ENCODE measurements at regions not wholly inside any gene's neighbourhood (a gene's known extent, or its start where the extent isn't known, plus 50 kb on each side); places are given as distances from the start of the nearest gene placed in this dataset.
A peak's percentile ranks its signal among the peaks of the same experiment; 100 is the strongest.
"Not testable (repeated sequence)": the region's sequence is repeated elsewhere in the genome, so short reads cannot be mapped to it uniquely, and the experiment has no call there.

DNA sequence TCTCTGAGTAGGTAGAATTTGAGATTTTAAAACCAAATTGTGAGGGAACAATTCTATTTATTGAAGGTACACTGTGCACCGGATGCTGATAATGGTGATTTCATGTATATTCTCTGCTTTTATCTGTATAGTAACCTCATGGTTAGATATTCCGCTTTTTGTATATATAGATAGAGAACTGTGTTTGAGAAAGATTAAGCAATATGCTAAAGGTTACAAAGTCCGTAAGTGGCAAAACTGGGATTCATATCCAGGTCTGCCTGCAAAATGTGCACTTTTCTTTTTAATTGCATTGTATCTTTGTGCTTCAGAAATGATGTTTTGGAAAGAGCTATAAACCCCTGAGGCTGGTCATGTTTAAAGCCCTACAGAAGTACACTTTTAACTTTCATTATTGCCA lies 635.4 kb upstream of the NECTIN3 start:
- WGBS, 2 donors = 93% methylated on average over 3 of the region's 3 CpGs
- no peaks in the 10 kb centered on the region for H3K27me3 ChIP-seq
- H3K9me3 ChIP-seq = no peaks in the 10 kb centered on the region
- no peak for DNase-seq
- no peak overlapping the region for H3K27ac ChIP-seq
- TF ChIP-seq EP300 (IDR thresholded peaks at IDR 0.05) = no peak
- no peak for TF ChIP-seq POLR2AphosphoS5 (IDR thresholded peaks at IDR 0.05)
- TF ChIP-seq, protein P1, sequence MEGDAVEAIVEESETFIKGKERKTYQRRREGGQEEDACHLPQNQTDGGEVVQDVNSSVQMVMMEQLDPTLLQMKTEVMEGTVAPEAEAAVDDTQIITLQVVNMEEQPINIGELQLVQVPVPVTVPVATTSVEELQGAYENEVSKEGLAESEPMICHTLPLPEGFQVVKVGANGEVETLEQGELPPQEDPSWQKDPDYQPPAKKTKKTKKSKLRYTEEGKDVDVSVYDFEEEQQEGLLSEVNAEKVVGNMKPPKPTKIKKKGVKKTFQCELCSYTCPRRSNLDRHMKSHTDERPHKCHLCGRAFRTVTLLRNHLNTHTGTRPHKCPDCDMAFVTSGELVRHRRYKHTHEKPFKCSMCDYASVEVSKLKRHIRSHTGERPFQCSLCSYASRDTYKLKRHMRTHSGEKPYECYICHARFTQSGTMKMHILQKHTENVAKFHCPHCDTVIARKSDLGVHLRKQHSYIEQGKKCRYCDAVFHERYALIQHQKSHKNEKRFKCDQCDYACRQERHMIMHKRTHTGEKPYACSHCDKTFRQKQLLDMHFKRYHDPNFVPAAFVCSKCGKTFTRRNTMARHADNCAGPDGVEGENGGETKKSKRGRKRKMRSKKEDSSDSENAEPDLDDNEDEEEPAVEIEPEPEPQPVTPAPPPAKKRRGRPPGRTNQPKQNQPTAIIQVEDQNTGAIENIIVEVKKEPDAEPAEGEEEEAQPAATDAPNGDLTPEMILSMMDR (IDR thresholded peaks at IDR 0.05) = no peak
- no peaks in the 10 kb centered on the region for H3K36me3 ChIP-seq
- no peaks in the 10 kb centered on the region for H3K4me1 ChIP-seq
- ATAC-seq (ENCODE audit: low FRiP score in 2 of 2) = no peak
- H3K4me3 ChIP-seq = no peak overlapping the region

DNA sequence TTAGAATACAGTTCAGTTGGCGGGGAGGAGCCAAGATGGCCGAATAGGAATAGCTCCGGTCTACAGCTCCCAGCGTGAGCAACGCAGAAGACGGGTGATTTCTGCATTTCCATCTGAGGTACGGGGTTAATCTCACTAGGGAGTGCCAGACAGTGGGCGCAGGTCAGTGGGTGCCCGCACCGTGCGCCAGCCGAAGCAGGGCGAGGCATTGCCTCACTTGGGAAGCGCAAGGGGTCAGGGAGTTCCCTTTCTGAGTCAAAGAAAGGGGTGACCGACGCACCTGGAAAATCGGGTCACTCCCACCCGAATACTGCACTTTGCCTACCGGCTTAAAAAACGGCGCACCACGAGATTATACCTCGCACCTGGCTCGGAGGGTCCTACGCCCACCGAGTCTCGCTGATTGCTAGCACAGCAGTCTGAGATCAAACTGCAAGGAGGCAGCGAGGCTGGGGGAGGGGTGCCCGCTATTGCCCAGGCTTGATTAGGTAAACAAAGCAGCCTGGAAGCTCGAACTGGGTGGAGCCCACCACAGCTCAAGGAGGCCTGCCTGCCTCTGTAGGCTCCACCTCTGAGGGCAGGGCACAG lies 631.5 kb upstream of the NECTIN3 start:
- not testable (repeated sequence) for ATAC-seq (ENCODE audit: low FRiP score in 2 of 2)

DNA sequence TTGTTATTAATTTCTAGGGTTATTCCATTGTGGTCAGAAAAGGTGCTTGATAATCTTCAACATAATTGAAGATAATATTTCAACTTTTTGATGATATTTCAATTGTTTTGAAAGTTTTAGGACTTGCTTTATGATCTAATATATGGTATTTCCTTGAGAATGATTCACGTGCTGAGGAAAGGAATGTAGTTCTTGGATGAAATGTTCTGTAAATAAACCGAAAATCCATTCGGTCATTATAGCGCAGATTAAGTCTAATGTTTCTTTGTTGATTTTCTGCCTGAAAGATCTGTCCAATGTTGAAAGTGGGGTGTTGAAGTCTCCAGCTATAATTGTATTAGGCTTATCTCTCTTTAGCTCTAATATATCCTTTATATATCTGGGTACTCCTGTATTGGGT lies 617.5 kb upstream of the NECTIN3 start:
- 78 to 88% methylated on average over 4 of the region's 4 CpGs for WGBS, 2 donors
- Histone ChIP-seq H3K36me3 (no peaks in the 10 kb centered on the region), H3K9me3 (no peaks in the 10 kb centered on the region), H3K27ac (no peak overlapping the region), H3K27me3 (no peaks in the 10 kb centered on the region), H3K4me3 (no peak overlapping the region), H3K4me1 (no peaks in the 10 kb centered on the region)
- ATAC-seq (ENCODE audit: low FRiP score in 2 of 2) = no peak
- TF ChIP-seq POLR2AphosphoS5 (IDR thresholded peaks at IDR 0.05) (no peak), EP300 (IDR thresholded peaks at IDR 0.05) (no peak), POLR2A (IDR thresholded peaks at IDR 0.05) (no peak)
- TF ChIP-seq, protein P1 (IDR thresholded peaks at IDR 0.05) = no peak
- DNase-seq = no peak

More for the DNA sequence above, 631.5 kb upstream of the NECTIN3 start:
- not testable (repeated sequence) for H3K27me3 ChIP-seq, H3K4me3 ChIP-seq, H3K9me3 ChIP-seq, H3K4me1 ChIP-seq, H3K27ac ChIP-seq, H3K36me3 ChIP-seq
- peak in 1 of 2 donors; percentile 57 for DNase-seq
- 87 to 92% methylated on average over 26 to 29 of the region's 30 CpGs for WGBS, 2 donors

DNA sequence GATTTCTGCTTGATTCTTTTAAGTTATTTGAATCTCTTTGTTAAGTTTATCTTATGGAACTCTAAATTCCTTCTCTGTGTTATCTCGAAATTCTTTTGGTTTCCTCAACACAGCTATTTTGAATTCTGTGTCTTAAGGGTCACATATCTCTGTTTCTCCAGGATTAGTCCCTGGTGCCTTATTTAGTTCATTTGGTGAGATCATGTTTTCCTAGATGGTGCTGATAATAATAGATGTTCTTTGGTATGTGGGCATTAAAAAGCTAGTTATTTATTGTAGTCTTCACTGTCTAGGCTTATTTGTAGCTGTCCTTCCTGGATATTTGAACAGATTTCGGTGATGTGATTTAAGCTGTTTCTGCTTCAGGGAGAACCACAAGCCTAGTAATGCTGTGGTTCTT lies 615.6 kb upstream of the NECTIN3 start:
- WGBS, 2 donors = 81 to 82% methylated on average over 2 of the region's 2 CpGs

DNA sequence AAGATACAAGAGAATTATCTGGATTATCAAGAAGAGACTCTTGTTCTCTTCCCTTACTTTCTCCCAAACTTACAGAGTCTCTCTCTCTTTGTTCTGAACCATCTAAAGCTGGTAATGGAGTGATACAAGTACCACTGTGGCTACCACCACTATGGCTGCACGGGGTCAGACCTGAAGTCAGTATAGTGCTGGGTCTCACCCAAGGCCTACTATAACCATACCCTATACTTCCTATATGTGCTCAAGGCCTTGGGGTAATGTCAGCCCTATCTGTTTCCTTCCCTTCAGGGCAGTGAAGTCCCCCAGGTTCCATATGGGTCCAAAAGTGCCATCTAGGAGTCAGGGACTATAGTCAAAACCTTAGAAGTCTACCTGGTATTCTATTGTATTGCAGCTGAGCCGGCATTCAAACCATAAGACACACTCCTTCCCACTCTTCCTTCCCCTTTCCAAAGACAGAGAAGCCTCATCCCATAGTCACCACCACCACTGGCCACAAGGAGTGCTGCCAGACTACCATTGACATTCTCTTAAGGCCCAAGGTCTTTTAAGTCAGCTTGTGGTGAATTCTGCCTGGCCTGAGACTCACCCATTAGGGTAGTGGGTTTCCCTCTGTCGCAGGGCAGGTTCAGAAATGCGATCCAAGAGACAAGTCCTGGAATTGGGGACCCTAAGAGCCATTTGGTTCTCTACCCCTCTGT lies 615.0 kb upstream of the NECTIN3 start:
- Histone ChIP-seq H3K27me3 (no peaks in the 10 kb centered on the region), H3K36me3 (no peaks in the 10 kb centered on the region), H3K27ac (no peak overlapping the region), H3K4me1 (no peaks in the 10 kb centered on the region), H3K9me3 (no peaks in the 10 kb centered on the region), H3K4me3 (no peak overlapping the region)
- ATAC-seq (ENCODE audit: low FRiP score in 2 of 2) = peak in 1 of 2 donors; percentile 59
- WGBS, 2 donors = 91 to 100% methylated on average over 4 of the region's 4 CpGs
- TF ChIP-seq POLR2AphosphoS5 (IDR thresholded peaks at IDR 0.05) = no peak
- no peak for TF ChIP-seq EP300 (IDR thresholded peaks at IDR 0.05)
- TF ChIP-seq POLR2A (IDR thresholded peaks at IDR 0.05) = no peak
- no peak for DNase-seq

More for the DNA sequence above, 615.6 kb upstream of the NECTIN3 start:
- TF ChIP-seq EP300 (IDR thresholded peaks at IDR 0.05) (no peak), POLR2AphosphoS5 (IDR thresholded peaks at IDR 0.05) (no peak), POLR2A (IDR thresholded peaks at IDR 0.05) (no peak)
- TF ChIP-seq, protein P1 (IDR thresholded peaks at IDR 0.05) = no peak
- Histone ChIP-seq H3K9me3 (no peaks in the 10 kb centered on the region), H3K36me3 (no peaks in the 10 kb centered on the region), H3K4me3 (no peak overlapping the region), H3K27me3 (no peaks in the 10 kb centered on the region), H3K27ac (no peak overlapping the region), H3K4me1 (no peaks in the 10 kb centered on the region)
- ATAC-seq (ENCODE audit: low FRiP score in 2 of 2) = no peak
- DNase-seq = no peak

DNA sequence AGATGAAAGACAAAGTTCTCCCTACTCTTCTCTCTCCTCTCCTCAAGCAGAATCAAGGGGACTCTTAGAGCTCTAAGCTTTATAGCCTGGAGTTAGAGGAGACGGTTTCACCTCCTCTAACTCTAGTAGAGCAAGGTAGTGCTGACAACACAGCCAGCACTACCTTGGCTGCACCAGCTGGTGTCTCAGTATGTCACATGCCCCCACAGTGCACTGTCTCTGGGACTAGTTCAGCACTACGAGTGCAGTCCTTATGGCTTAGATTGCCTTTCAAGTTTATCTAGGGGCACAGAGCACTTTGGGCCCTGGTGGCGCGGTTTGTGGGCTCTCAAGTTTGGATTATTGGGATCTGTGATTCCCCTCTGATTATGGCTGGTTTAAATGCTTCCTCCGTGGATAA lies 614.1 kb upstream of the NECTIN3 start:
- no peak for ATAC-seq (ENCODE audit: low FRiP score in 2 of 2)
- Histone ChIP-seq H3K4me1 (no peaks in the 10 kb centered on the region), H3K4me3 (no peak overlapping the region), H3K9me3 (no peaks in the 10 kb centered on the region), H3K27ac (no peak overlapping the region), H3K36me3 (no peaks in the 10 kb centered on the region), H3K27me3 (no peaks in the 10 kb centered on the region)
- WGBS, 2 donors = 73 to 81% methylated on average over 2 to 5 of the region's 5 CpGs
- TF ChIP-seq POLR2A (IDR thresholded peaks at IDR 0.05) (no peak), POLR2AphosphoS5 (IDR thresholded peaks at IDR 0.05) (no peak), EP300 (IDR thresholded peaks at IDR 0.05) (no peak)
- TF ChIP-seq, protein P1 (IDR thresholded peaks at IDR 0.05) = no peak
- DNase-seq = no peak
